GM12872 (cell line): ENCODE measurements at regions not wholly inside any gene's neighbourhood (a gene's known extent, or its start where the extent isn't known, plus 50 kb on each side); places are given as distances from the start of the nearest gene placed in this dataset.

Source experiments
- TF ChIP-seq, protein P1 (sequence below): IDR thresholded peaks from 3 replicates; pipeline ENCODE4 v1.5.1; 2011; ENCODE audit warnings: low read depth, mild to moderate bottlenecking, low read length, moderate library complexity; ENCODE audit not compliant: insufficient read depth

DNA sequence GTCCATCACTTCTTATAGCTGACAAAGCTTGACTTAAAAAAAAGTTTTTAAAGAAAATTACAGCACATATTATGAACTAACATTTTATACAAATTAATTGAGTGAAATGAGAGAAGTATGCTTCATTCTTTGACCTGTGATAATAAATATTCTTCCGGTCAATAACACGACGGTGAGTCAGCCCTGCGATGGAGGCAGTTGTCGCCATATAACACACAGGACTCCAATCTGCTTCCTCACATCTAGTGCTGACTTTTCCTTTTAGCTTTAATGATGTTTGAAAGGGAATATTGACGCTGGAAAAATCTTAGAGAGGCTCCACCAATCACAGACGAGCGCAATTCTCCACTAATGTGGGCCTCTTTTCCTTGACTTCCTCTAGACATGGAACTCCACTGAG is 166.9 kb upstream of the C1orf21 start:
- TF ChIP-seq, protein P1, sequence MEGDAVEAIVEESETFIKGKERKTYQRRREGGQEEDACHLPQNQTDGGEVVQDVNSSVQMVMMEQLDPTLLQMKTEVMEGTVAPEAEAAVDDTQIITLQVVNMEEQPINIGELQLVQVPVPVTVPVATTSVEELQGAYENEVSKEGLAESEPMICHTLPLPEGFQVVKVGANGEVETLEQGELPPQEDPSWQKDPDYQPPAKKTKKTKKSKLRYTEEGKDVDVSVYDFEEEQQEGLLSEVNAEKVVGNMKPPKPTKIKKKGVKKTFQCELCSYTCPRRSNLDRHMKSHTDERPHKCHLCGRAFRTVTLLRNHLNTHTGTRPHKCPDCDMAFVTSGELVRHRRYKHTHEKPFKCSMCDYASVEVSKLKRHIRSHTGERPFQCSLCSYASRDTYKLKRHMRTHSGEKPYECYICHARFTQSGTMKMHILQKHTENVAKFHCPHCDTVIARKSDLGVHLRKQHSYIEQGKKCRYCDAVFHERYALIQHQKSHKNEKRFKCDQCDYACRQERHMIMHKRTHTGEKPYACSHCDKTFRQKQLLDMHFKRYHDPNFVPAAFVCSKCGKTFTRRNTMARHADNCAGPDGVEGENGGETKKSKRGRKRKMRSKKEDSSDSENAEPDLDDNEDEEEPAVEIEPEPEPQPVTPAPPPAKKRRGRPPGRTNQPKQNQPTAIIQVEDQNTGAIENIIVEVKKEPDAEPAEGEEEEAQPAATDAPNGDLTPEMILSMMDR = no peak

DNA sequence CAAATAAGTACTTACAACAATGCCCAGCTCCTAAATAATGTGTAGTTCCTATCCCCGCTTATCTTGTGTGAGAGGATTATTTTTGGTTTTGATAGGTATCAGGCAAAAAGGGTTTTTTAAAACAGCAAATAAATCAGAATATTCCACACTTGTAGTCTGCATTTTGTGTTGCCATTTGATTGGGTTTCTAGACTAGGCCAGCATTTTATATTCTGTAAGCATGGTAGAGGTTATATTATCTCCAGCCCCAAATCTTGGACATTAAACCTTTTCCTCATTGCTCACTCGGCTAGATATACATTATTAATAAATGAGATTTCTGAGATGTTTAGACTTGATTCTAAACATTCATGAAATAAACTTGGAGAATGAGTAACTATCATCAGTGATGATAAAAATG is 165.7 kb upstream of the C1orf21 start:
- TF ChIP-seq, protein P1 = no peak

DNA sequence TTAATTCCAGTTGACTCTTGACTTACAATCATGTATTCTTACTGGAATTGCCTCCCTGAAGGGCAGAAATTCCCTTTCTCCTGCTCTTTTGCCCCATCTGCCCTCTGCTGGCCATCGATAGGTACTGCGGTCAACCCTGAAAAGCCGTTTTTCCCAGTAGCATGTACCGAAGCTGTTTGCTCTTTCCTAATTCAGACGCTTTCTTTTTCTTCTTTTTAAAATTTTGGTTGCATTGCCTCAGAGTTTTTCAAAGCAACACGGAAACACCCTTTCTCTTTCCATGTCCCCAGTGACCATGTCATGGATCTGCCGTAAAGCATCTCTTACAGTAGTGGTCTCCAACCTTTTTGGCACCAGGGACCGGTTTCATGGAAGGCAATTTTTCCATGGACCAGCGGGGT is 164.2 kb upstream of the C1orf21 start:
- TF ChIP-seq, protein P1 = peak; percentile 94

DNA sequence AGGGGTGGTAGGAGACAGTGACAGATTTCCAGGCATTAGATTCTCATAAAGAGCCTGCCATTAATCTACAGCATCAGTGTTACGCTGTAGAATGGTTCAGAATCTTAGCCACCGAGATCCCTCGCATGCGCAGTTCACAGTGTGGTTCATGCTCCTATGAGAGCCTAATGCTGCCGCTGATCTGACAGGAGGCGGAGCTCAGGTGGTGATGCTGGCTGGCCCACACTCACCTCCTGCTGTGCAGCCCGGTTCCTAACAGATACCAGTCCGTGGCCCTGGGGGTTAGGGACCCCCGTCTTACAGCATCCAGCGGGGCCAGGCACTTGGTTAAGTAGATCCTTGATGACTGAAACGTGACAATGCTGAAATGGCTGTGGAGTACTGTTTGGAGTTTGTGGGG is 163.6 kb upstream of the C1orf21 start:
- TF ChIP-seq, protein P1 = no peak

DNA sequence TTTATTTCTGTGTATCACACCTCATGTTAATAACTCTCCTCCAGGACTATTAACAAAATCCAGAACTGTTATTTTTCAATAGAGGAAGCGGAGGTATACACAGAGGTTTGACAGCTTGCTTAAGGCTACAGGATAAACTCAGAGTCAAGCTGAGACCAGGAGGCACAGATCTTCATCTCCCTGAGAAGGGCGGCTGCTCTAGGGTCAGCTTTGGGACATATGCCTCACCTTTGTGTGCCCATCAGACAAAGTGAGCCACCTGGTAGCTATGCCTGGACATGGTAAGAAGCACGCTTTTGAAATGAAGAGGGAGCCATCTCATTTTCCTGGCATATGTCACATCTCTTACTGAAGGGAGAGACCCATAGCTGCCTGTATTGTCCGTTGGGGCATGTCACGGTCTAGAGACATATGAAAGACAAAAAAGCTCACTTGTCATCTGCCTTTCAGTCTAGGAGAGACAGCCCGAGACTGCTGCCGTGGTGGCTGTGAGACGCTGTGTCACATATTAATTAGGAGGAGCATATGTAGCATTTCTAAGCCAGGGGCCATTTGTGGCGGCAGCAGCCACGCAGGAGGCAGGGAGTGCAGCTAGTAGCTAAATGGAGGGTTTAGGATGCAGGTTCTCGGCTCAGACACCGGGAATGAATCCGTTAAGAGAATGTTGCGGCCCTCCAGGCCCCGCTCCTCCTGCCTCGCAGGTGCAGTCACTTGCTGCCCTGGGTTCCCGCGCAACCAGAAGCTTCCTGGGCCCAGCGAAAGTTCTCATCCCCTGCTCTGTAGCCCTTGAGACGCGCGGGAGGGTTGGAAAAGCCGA is 161.3 kb upstream of the C1orf21 start:
- TF ChIP-seq, protein P1 = no peak

DNA sequence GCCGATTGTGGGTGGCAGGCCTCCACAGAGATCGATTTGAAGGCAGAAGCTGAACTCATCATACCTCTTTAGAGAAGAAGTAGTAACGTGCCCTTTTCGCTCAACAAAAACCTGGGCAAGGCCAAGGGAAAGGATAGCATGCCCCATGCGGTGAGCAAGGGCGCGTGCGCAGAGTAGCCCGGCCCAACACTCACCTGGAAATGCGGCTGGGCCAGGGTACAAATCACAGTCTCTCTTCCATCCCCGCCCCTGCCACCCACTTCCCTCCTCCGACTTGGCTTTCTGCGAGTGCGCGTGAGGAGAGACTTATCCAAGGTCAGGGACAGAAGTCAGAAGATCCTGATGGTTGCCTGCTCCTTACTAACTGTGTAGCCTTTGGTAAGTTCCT is 160.7 kb upstream of the C1orf21 start:
- TF ChIP-seq, protein P1 = no peak

DNA sequence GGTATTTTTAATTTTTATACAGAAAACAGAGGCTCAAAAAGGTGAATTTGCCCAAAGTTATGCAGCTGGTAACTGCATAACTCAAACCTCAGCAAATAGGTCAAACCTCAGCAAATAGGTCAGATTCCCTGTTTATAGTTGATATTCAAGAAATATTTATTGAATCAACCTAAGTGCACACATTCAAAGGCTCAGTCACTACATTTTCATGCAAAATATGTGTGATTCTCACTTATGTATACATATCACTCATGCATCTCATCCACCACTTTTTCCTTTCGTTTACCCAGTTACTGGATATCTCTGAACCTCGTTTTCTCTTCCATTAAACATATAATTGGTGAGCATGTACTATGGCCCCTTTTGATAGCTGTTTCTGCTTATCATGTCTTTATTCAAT is 158.3 kb upstream of the C1orf21 start:
- TF ChIP-seq, protein P1 = no peak

DNA sequence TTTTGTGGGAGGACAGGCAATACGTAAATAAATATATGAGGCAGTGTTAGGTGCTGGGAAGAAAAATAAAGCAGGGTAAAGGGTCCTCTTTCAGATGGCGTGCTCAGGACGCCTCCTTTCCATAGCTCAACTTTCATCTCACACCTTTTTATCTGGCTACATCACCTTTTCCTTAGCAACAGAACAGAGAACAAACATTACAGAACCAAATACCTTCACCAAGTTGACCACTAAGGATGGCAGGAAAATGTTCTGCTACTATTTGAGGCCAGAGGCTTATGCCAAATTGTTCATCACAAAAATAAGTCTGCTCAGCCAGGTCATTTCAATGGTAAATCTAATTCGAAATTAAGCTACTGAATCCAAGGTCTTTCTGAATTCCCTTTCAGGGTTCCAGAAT is 149.2 kb upstream of the C1orf21 start:
- TF ChIP-seq, protein P1 = no peak
